ENCODE measurements at regions not wholly inside any gene's neighbourhood (a gene's known extent, or its start where the extent isn't known, plus 50 kb on each side); places are given as distances from the start of the nearest gene placed in this dataset.

DNA sequence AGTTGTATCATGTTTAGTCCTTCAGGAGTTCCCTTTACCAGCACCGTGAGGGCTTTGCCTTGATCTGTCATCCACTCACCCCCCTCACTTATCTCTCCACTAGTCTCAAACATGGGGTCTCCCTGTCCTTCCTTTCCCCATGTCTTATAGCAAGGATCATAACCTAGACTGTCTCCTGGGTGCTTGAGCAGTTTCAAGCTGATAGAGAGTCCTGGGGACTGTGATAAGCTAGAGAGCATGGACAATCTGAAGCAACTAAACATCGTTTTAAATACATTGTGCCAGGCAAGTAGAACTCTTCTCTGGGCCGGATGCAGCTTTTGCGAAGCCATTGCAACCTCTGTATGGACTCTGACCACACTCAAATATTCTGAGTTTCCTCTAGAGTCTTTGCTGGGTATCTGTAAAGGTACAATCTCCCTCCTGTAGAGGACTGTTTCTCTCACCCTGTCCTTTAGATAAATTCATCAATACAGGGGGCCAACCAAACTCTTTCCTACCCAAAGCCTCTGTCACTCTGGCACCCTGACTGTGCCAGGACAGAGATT, 684.6 kb upstream of the NR2F2 start:
- TF ChIP-seq, protein P1, sequence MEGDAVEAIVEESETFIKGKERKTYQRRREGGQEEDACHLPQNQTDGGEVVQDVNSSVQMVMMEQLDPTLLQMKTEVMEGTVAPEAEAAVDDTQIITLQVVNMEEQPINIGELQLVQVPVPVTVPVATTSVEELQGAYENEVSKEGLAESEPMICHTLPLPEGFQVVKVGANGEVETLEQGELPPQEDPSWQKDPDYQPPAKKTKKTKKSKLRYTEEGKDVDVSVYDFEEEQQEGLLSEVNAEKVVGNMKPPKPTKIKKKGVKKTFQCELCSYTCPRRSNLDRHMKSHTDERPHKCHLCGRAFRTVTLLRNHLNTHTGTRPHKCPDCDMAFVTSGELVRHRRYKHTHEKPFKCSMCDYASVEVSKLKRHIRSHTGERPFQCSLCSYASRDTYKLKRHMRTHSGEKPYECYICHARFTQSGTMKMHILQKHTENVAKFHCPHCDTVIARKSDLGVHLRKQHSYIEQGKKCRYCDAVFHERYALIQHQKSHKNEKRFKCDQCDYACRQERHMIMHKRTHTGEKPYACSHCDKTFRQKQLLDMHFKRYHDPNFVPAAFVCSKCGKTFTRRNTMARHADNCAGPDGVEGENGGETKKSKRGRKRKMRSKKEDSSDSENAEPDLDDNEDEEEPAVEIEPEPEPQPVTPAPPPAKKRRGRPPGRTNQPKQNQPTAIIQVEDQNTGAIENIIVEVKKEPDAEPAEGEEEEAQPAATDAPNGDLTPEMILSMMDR (IDR thresholded peaks at IDR 0.05), result no peak
- no peak for TF ChIP-seq POLR2AphosphoS5 (IDR thresholded peaks at IDR 0.05)
- TF ChIP-seq POLR2A (IDR thresholded peaks at IDR 0.05), result no peak

Measured in suprapubic skin (tissue), 4 donors.